MM.1S (cell line): ENCODE measurements at regions not wholly inside any gene's neighbourhood (a gene's known extent, or its start where the extent isn't known, plus 50 kb on each side); places are given as distances from the start of the nearest gene placed in this dataset.

Experiments
- DNase-seq: peaks from one replicate; pipeline ENCODE4 v3.0.0-alpha.2; 2015
- H2AFZ ChIP-seq: fragments of 300-600 bp; sonication (generic); 2 replicates; pipeline ENCODE4 v1.6.0; 2016; ENCODE audit warnings: antibody characterized with exemption, low read length
- H3F3A ChIP-seq: fragments of 300-600 bp; sonication (generic); 2 replicates; pipeline ENCODE4 v1.6.1; 2016; ENCODE audit warnings: mild to moderate bottlenecking, antibody characterized with exemption, low read length, moderate library complexity, mixed read lengths; ENCODE audit not compliant: insufficient read depth
- H3K27ac ChIP-seq: fragments of 300-600 bp; sonication (generic); 2 replicates; pipeline ENCODE4 v1.5.1; 2016; ENCODE audit warnings: mild to moderate bottlenecking, low read length
- H3K27me3 ChIP-seq: fragments of 300-600 bp; sonication (generic); replicated peaks from 2 replicates; pipeline ENCODE4 v1.6.0; 2016; ENCODE audit warnings: low read length; ENCODE audit not compliant: insufficient read depth
- H3K36me3 ChIP-seq: fragments of 300-600 bp; sonication (generic); replicated peaks from 2 replicates; pipeline ENCODE4 v1.6.1; 2016; ENCODE audit warnings: mild to moderate bottlenecking, low read length, mixed read lengths; ENCODE audit not compliant: insufficient read depth
- H3K4me1 ChIP-seq: fragments of 300-600 bp; sonication (generic); 2 replicates; pipeline ENCODE4 v1.6.1; 2016; ENCODE audit warnings: low read length, mixed read lengths
- H3K4me2 ChIP-seq: fragments of 300-600 bp; sonication (generic); 2 replicates; pipeline ENCODE4 v1.6.0; 2016; ENCODE audit warnings: low read depth, low read length
- H3K4me3 ChIP-seq: fragments of 300-600 bp; sonication (generic); 2 replicates; pipeline ENCODE4 v1.5.1; 2016; ENCODE audit warnings: low read length, mixed read lengths
- H3K79me2 ChIP-seq: fragments of 300-600 bp; sonication (generic); 2 replicates; pipeline ENCODE4 v1.6.1; 2016; ENCODE audit warnings: mixed run types, low read length, mixed read lengths
- H3K9ac ChIP-seq: fragments of 300-600 bp; sonication (generic); 2 replicates; pipeline ENCODE4 v1.6.1; 2016; ENCODE audit warnings: low read length, mixed read lengths
- H3K9me2 ChIP-seq: fragments of 300-600 bp; sonication (generic); replicated peaks from 2 replicates; pipeline ENCODE4 v1.6.1; 2016; ENCODE audit warnings: mild to moderate bottlenecking, low read length, mixed read lengths; ENCODE audit not compliant: insufficient read depth
- H3K9me3 ChIP-seq: fragments of 300-600 bp; sonication (generic); replicated peaks from 2 replicates; pipeline ENCODE4 v1.6.1; 2016; ENCODE audit warnings: mild to moderate bottlenecking, low read length, mixed read lengths; ENCODE audit not compliant: insufficient read depth
- H4K20me1 ChIP-seq: fragments of 300-600 bp; sonication (generic); 2 replicates; pipeline ENCODE4 v1.6.1; 2016; ENCODE audit warnings: mild to moderate bottlenecking, low read length, moderate library complexity, mixed read lengths; ENCODE audit not compliant: insufficient read depth
- EZH2 ChIP-seq: fragments of 300-600 bp; sonication (generic); optimal IDR thresholded peaks from 2 replicates; pipeline ENCODE3; 2017; ENCODE audit warnings: low read depth, mild to moderate bottlenecking, antibody characterized with exemption, low read length, mixed read lengths
- EZH2phosphoT487 ChIP-seq: fragments of 300-600 bp; sonication (generic); IDR thresholded peaks from 2 replicates; pipeline ENCODE4 v1.6.1; 2018; ENCODE audit warnings: antibody characterized with exemption, low read length
- TF ChIP-seq, protein P1 (sequence below): fragments of 300-600 bp; sonication (generic); IDR thresholded peaks from 2 replicates; pipeline ENCODE4 v1.5.1; 2016; ENCODE audit warnings: antibody characterized with exemption, low read length, mixed read lengths

DNA sequence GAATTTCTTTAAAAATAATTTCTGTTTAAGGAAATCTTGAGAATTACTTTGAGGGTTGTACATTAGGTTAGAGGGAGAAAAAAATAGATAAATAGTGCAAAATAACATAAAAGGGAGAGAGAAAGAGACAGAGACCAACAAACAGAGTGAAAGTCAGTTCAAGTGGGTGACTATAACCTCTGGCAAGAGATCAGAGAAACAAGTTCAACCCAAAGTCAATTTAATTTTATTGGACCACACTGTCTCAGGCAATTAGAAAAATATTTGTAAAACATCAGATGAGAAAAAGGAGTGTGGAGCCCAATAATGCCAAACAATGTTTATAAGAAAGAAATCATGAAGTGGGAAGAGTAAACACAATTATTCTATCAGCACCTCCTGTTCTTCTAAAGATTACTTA, 143.5 kb upstream of the GYPA start:
- no peaks in the 10 kb centered on the region for H3K9me2 ChIP-seq
- H3K27ac ChIP-seq, result no peak overlapping the region
- no peak for DNase-seq
- no peaks in the 10 kb centered on the region for H3K79me2 ChIP-seq
- no peaks in the 10 kb centered on the region for H3K27me3 ChIP-seq
- TF ChIP-seq, protein P1, sequence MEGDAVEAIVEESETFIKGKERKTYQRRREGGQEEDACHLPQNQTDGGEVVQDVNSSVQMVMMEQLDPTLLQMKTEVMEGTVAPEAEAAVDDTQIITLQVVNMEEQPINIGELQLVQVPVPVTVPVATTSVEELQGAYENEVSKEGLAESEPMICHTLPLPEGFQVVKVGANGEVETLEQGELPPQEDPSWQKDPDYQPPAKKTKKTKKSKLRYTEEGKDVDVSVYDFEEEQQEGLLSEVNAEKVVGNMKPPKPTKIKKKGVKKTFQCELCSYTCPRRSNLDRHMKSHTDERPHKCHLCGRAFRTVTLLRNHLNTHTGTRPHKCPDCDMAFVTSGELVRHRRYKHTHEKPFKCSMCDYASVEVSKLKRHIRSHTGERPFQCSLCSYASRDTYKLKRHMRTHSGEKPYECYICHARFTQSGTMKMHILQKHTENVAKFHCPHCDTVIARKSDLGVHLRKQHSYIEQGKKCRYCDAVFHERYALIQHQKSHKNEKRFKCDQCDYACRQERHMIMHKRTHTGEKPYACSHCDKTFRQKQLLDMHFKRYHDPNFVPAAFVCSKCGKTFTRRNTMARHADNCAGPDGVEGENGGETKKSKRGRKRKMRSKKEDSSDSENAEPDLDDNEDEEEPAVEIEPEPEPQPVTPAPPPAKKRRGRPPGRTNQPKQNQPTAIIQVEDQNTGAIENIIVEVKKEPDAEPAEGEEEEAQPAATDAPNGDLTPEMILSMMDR, result no peak
- TF ChIP-seq EZH2, result no peak
- no peak for TF ChIP-seq EZH2phosphoT487
- H3K36me3 ChIP-seq, result no peaks in the 10 kb centered on the region
- no peaks in the 10 kb centered on the region for H3K9me3 ChIP-seq
- no peaks in the 10 kb centered on the region for H3K4me1 ChIP-seq
- H3F3A ChIP-seq, result no peaks in the 10 kb centered on the region
- no peaks in the 10 kb centered on the region for H4K20me1 ChIP-seq
- H2AFZ ChIP-seq, result no peak overlapping the region
- H3K4me2 ChIP-seq, result no peak overlapping the region
- H3K4me3 ChIP-seq, result no peak overlapping the region
- no peak overlapping the region for H3K9ac ChIP-seq

DNA sequence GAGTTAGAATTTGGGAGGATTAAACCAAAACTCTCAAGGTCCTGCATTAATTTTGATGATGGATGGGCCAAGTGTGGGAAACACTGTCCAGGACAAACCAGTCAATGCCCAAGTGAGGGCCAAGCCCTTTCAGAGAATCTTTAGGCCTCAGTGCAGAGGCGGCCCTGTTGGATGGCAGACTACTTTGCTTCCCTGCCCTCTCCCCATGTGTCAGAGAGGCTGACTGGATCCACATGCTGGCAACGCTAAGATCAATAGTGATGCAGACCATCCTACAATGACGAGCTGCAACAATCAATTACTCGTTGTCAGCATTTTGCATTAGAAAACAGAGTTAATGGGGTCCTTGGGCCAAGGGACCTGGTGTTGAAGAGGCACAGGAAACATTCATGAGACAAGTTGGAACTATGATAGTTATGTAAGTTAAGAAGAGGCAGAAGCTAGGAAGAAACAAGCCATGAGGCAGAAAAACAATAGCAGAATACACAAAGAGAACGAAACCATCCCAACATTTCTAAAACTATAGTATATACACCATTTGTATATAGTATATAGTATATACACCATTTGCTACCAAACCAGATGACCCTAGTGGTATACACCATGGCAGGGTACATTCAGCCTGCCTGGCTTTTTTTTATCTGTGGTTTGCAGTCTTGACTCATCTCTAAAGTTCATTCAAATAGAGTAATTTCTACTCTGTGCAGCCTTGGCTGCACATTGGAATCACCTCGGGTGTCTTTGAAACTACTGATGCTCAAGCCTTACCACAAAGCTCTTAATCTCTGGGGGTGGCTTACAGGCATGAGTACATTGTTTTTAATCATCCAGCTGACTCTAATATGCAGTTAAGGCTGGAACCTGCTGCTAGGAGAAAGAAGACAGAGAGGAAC, 147.7 kb upstream of the GYPA start:
- no peak overlapping the region for H2AFZ ChIP-seq
- no peak overlapping the region for H3K27ac ChIP-seq
- no peaks in the 10 kb centered on the region for H3K27me3 ChIP-seq
- DNase-seq, result no peak
- TF ChIP-seq, protein P1, result no peak
- TF ChIP-seq EZH2 (no peak), EZH2phosphoT487 (no peak)
- H3K4me2 ChIP-seq, result no peak overlapping the region
- no peaks in the 10 kb centered on the region for H3K36me3 ChIP-seq
- H3K9me3 ChIP-seq, result no peaks in the 10 kb centered on the region
- H4K20me1 ChIP-seq, result no peaks in the 10 kb centered on the region
- H3K79me2 ChIP-seq, result no peaks in the 10 kb centered on the region
- H3K4me3 ChIP-seq, result no peak overlapping the region
- no peaks in the 10 kb centered on the region for H3F3A ChIP-seq
- H3K9me2 ChIP-seq, result no peaks in the 10 kb centered on the region
- no peak overlapping the region for H3K9ac ChIP-seq
- no peaks in the 10 kb centered on the region for H3K4me1 ChIP-seq

DNA sequence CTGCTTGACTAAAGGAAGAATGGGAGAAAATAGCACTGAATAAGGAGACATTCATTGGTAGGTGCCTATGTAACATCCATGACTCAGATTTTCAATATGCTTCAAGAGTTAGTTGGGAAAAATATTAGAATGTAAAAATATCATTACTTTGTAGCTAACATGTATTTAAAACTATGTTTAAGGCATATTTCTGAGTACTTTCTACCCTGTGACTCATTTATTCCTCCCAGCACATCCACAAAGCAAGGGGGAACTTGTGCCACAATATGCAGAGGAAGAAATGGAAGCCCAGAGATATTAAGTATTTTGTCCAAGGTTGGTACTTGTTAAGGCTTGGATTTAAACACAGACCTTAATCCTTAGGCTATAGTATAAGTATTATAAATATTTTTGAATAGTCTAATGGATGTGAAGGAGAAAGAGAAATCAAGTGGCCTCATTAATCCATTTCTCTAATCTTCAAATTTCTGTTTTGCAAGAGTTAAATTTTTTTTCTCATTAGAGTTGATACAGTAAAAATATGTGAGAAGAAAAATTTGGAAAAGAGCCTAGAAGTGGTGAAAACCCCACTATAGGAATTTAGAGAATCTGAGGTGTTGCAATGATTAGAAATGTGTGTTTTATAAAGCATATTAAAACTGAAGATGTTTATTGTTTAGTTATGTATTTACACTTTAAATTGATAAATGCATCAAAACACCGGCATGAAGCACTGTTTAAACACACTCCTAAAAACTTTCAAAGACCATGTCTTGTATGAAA, 149.3 kb upstream of the GYPA start:
- no peak overlapping the region for H3K4me3 ChIP-seq
- TF ChIP-seq EZH2 (no peak), EZH2phosphoT487 (no peak)
- TF ChIP-seq, protein P1, result no peak
- H3K4me1 ChIP-seq, result no peaks in the 10 kb centered on the region
- H3K36me3 ChIP-seq, result no peaks in the 10 kb centered on the region
- no peak overlapping the region for H3K4me2 ChIP-seq
- no peak overlapping the region for H3K27ac ChIP-seq
- H3K9me2 ChIP-seq, result no peaks in the 10 kb centered on the region
- no peak overlapping the region for H3K9ac ChIP-seq
- no peaks in the 10 kb centered on the region for H3K9me3 ChIP-seq
- H2AFZ ChIP-seq, result no peak overlapping the region
- H3K27me3 ChIP-seq, result no peaks in the 10 kb centered on the region
- DNase-seq, result no peak
- H3K79me2 ChIP-seq, result no peaks in the 10 kb centered on the region
- H3F3A ChIP-seq, result no peaks in the 10 kb centered on the region
- H4K20me1 ChIP-seq, result no peaks in the 10 kb centered on the region
